ENCODE measurements at regions not wholly inside any gene's neighbourhood (a gene's known extent, or its start where the extent isn't known, plus 50 kb on each side); places are given as distances from the start of the nearest gene placed in this dataset.

GRCh38 chr4:84298023-84298718 lies 200.9 kb downstream of the NKX6-1 start (continued):
- no peak for TF ChIP-seq ZNF462 (CRISPR knock-in tag; IDR thresholded peaks at IDR 0.05)
- TF ChIP-seq ETS1 (IDR thresholded peaks at IDR 0.05) = no peak
- no peak for TF ChIP-seq STAT1 (IDR thresholded peaks at IDR 0.05; ENCODE audit: unreplicated experiment)

GRCh38 chr4:84291969-84292368 lies 207.1 kb downstream of the NKX6-1 start:
- Mint-ChIP-seq H3K27me3 (ENCODE audit: insufficient read depth, low read depth, poor library complexity) (no peaks in the 10 kb centered on the region), H3K36me3 (ENCODE audit: low read depth) (peaks cover 11% of the 10 kb centered on the region), H3K4me3 (no peak overlapping the region), H3K27ac (no peak overlapping the region), H3K9me3 (peaks cover 5% of the 10 kb centered on the region; the same call in 2 of the 3 replicates), H3K4me1 (no peaks in the 10 kb centered on the region)
- no peak overlapping the region for H3K4me3 ChIP-seq
- ATAC-seq (no peak), DNase-seq (ENCODE audit: low spot score) (no peak)
- H3K27ac ChIP-seq (ENCODE audit: low read depth) = no peak overlapping the region
- no peak overlapping the region for H2AFZ ChIP-seq
- no peaks in the 10 kb centered on the region for H3F3A ChIP-seq (replicated peaks; ENCODE audit: low read depth)
- H3K4me1 ChIP-seq (ENCODE audit: insufficient read depth) = no peaks in the 10 kb centered on the region; the same call in 1 of the 2 replicates
- H3K27me3 ChIP-seq (ENCODE audit: insufficient read depth) = no peaks in the 10 kb centered on the region
- no peaks in the 10 kb centered on the region for H3K79me2 ChIP-seq (replicated peaks; ENCODE audit: insufficient read depth)
- H4K20me1 ChIP-seq (replicated peaks; ENCODE audit: insufficient read depth) = no peaks in the 10 kb centered on the region
- 0 out of 2 replicates have a peak, but pooled peaks cover 3% of the 10 kb centered on the region for H3K9me2 ChIP-seq (ENCODE audit: insufficient read depth)
- no peaks in the 10 kb centered on the region for H3K36me3 ChIP-seq (ENCODE audit: insufficient read depth)
- no peak overlapping the region for H3K4me2 ChIP-seq
- no peak for TF ChIP-seq NANOG (IDR thresholded peaks at IDR 0.05; ENCODE audit: borderline replicate concordance)
- TF ChIP-seq ZNF462 (CRISPR knock-in tag; IDR thresholded peaks at IDR 0.05) = no peak
- TF ChIP-seq ZNF114 (CRISPR knock-in tag; IDR thresholded peaks at IDR 0.05) = no peak

Measured in GM23338 (cell line).